ENCODE measurements at regions not wholly inside any gene's neighbourhood (a gene's known extent, or its start where the extent isn't known, plus 50 kb on each side); places are given as distances from the start of the nearest gene placed in this dataset.

DNA sequence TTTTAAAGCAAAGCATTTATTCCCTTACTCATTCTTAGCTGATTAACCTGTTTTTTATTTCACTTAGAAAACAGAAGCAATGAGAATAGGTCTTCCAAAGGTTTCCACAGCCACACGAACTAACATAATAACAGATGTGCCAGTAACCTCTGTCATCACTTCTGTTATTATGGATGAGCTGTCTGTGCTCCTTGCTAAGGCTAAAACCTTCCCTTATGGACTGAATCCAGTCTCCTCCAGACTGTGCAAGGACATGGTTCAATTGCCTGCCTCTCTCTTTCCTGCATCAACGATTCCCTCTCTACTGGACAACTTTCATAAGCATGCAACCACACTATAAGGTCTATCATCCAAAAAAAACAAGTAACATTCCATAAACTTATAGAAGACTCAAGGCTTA is 1446.2 kb downstream of the MAT2B start (continued):
- TF ChIP-seq, protein P1, sequence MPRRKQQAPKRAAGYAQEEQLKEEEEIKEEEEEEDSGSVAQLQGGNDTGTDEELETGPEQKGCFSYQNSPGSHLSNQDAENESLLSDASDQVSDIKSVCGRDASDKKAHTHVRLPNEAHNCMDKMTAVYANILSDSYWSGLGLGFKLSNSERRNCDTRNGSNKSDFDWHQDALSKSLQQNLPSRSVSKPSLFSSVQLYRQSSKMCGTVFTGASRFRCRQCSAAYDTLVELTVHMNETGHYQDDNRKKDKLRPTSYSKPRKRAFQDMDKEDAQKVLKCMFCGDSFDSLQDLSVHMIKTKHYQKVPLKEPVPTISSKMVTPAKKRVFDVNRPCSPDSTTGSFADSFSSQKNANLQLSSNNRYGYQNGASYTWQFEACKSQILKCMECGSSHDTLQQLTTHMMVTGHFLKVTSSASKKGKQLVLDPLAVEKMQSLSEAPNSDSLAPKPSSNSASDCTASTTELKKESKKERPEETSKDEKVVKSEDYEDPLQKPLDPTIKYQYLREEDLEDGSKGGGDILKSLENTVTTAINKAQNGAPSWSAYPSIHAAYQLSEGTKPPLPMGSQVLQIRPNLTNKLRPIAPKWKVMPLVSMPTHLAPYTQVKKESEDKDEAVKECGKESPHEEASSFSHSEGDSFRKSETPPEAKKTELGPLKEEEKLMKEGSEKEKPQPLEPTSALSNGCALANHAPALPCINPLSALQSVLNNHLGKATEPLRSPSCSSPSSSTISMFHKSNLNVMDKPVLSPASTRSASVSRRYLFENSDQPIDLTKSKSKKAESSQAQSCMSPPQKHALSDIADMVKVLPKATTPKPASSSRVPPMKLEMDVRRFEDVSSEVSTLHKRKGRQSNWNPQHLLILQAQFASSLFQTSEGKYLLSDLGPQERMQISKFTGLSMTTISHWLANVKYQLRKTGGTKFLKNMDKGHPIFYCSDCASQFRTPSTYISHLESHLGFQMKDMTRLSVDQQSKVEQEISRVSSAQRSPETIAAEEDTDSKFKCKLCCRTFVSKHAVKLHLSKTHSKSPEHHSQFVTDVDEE (CRISPR knock-in tag; IDR thresholded peaks at IDR 0.05) = no peak
- no peak for TF ChIP-seq ISL1 (CRISPR knock-in tag; IDR thresholded peaks at IDR 0.05)
- no peak for TF ChIP-seq ZFP30 (CRISPR knock-in tag; IDR thresholded peaks at IDR 0.05)
- no peak for TF ChIP-seq ZFP3 (CRISPR knock-in tag; IDR thresholded peaks at IDR 0.05)
- TF ChIP-seq CSDC2 (CRISPR knock-in tag; IDR thresholded peaks at IDR 0.05) = no peak
- TF ChIP-seq SNAI2 (CRISPR knock-in tag; IDR thresholded peaks at IDR 0.05) = no peak

GRCh38 chr5:164958688-164959087 is 1453.3 kb downstream of the MAT2B start:
- ATAC-seq = no peak

DNA sequence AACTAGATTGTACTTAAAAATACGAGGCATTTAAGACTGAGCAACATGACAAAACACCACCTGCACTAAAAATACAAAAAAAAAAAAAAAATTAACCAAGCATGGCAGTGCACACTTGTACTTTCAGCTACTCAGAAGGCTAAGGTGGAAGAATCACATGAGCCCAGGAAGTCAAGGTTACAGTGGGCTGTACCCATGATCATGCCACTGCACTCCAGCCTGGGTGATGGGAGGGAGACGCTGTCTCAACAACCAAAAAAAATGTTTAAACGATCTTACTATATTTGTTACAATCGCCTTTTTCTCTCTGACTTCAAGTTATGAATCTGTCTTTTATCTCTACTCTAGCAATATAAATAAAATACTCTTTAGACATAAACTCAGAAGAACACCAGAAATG is 1454.3 kb downstream of the MAT2B start:
- no peak for ATAC-seq
- no peak for TF ChIP-seq ZFP3 (CRISPR knock-in tag; IDR thresholded peaks at IDR 0.05)
- TF ChIP-seq ZNF70 (CRISPR knock-in tag; IDR thresholded peaks at IDR 0.05) = no peak
- no peak for TF ChIP-seq RARB (CRISPR knock-in tag; IDR thresholded peaks at IDR 0.05)

More at GRCh38 chr5:164958688-164959087, 1453.3 kb downstream of the MAT2B start:
- TF ChIP-seq OSR1 (CRISPR knock-in tag; IDR thresholded peaks at IDR 0.05) (no peak), ZFP30 (CRISPR knock-in tag; IDR thresholded peaks at IDR 0.05) (no peak), RARB (CRISPR knock-in tag; IDR thresholded peaks at IDR 0.05) (no peak), ESRRG (CRISPR knock-in tag; IDR thresholded peaks at IDR 0.05) (no peak), ISL1 (CRISPR knock-in tag; IDR thresholded peaks at IDR 0.05) (no peak), ARNTL (CRISPR knock-in tag; IDR thresholded peaks at IDR 0.05; ENCODE audit: borderline replicate concordance, low read depth) (no peak)
- TF ChIP-seq, protein P1 (CRISPR knock-in tag; IDR thresholded peaks at IDR 0.05) = no peak

DNA sequence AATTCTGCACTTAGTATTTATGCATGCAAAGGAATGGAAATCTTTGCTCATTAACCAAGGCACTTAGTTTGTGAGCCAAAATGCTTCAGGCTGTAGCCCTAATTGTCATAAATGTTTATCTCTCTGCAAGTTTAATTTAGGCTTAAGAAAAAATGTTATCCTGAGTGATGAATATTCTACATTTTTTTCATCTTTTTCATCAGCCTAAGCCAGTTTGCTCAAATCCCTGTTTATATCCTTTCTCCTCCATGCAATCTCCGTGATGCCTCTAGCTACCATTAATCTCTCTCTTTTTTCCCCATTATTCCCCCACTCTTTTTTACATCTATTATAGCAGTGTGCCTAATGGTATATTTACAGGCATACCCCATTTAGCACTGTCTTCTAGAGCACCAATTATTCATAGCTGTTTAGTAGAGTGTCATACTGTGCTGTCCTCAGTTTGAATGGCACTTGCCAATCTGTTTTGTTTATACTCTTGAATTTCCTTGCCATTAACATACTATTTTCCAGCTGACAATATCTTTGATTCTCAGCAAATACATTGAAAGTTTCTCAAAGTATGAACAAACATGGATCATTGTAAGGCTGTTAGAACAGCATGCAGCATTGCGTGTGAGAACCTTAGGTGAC is 1457.0 kb downstream of the MAT2B start:
- no peak for ATAC-seq

DNA sequence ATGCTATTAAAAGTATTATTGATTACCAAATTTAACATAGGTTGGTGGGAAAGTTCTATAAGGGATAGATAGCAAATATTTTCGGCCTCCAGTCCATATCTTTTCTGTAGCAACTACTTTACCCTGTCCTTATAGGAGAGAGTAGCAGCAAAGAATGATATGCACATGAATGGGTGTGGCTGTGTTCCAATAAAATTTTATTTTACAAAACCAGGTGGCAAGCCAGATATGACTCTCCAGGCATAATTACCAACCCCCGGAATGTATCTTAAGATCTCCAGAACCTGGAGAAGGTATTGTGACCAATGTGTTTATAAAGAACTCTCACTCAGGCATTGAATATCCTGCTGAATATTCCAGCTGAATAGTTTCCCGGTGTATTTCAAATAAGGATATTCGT is 1461.2 kb downstream of the MAT2B start:
- no peak for ATAC-seq
- TF ChIP-seq ZNF565 (CRISPR knock-in tag; conservative IDR thresholded peaks at IDR 0.05; ENCODE audit: low read depth) (no peak), CREB5 (CRISPR knock-in tag; IDR thresholded peaks at IDR 0.05; ENCODE audit: low read depth) (no peak), POU6F1 (CRISPR knock-in tag; IDR thresholded peaks at IDR 0.05; ENCODE audit: borderline replicate concordance, low read depth) (no peak), OSR1 (CRISPR knock-in tag; IDR thresholded peaks at IDR 0.05) (no peak), BACH2 (CRISPR knock-in tag; IDR thresholded peaks at IDR 0.05; ENCODE audit: borderline replicate concordance) (no peak), ARNTL (CRISPR knock-in tag; IDR thresholded peaks at IDR 0.05; ENCODE audit: borderline replicate concordance, low read depth) (no peak), TOX (CRISPR knock-in tag; IDR thresholded peaks at IDR 0.05; ENCODE audit: borderline replicate concordance) (no peak), PPARA (CRISPR knock-in tag; IDR thresholded peaks at IDR 0.05; ENCODE audit: borderline replicate concordance) (no peak), ZFP3 (CRISPR knock-in tag; IDR thresholded peaks at IDR 0.05) (no peak), ESRRG (CRISPR knock-in tag; IDR thresholded peaks at IDR 0.05) (no peak), ZFP30 (CRISPR knock-in tag; IDR thresholded peaks at IDR 0.05) (no peak), CSDC2 (CRISPR knock-in tag; IDR thresholded peaks at IDR 0.05) (no peak)

More for the DNA sequence above, 1457.0 kb downstream of the MAT2B start:
- TF ChIP-seq TCF4 (CRISPR knock-in tag; IDR thresholded peaks at IDR 0.05; ENCODE audit: borderline replicate concordance) (no peak), GLIS3 (CRISPR knock-in tag; IDR thresholded peaks at IDR 0.05) (no peak), CREB5 (CRISPR knock-in tag; IDR thresholded peaks at IDR 0.05; ENCODE audit: low read depth) (no peak)

Data from SK-N-SH treated with all-trans-retinoic acid at 6 μM for 48 hours (cell line).